H1 (cell line): ENCODE measurements at regions not wholly inside any gene's neighbourhood (a gene's known extent, or its start where the extent isn't known, plus 50 kb on each side); places are given as distances from the start of the nearest gene placed in this dataset.

Source experiments
- JUN ChIP-seq: IDR thresholded peaks from 2 replicates; pipeline ENCODE4 v1.6.1; 2011; ENCODE audit warnings: low read depth, mild to moderate bottlenecking, improper control_type of control experiment, low read length
- TBP ChIP-seq: IDR thresholded peaks from 2 replicates; pipeline ENCODE4 v1.6.1; 2011; ENCODE audit warnings: low read depth, low read length, improper control_type of control experiment

DNA sequence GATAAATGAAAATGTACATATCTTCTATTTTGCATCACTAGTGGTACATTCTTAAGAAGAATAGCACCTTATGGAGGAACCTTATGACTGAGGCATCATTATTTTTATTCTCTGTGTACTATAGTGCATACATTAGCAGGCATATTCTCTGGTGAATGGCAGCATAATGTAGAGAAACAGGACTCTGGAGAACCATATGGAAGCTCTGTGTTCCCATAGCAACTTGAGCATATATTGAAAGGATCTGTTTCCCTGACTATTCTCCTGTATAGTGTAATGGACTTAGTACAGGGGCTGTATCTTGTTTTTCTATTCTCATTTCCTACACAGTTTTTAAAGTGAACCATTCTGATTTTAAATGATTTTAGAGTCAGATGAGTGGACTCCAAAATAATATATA is 128.4 kb upstream of the SMIM30 start (continued):
- TF ChIP-seq TBP = no peak
- TF ChIP-seq JUN = no peak
- TF ChIP-seq, all 59 proteins: peak for 0
